ENCODE measurements at regions not wholly inside any gene's neighbourhood (a gene's known extent, or its start where the extent isn't known, plus 50 kb on each side); places are given as distances from the start of the nearest gene placed in this dataset.

- TF ChIP-seq, protein P1, sequence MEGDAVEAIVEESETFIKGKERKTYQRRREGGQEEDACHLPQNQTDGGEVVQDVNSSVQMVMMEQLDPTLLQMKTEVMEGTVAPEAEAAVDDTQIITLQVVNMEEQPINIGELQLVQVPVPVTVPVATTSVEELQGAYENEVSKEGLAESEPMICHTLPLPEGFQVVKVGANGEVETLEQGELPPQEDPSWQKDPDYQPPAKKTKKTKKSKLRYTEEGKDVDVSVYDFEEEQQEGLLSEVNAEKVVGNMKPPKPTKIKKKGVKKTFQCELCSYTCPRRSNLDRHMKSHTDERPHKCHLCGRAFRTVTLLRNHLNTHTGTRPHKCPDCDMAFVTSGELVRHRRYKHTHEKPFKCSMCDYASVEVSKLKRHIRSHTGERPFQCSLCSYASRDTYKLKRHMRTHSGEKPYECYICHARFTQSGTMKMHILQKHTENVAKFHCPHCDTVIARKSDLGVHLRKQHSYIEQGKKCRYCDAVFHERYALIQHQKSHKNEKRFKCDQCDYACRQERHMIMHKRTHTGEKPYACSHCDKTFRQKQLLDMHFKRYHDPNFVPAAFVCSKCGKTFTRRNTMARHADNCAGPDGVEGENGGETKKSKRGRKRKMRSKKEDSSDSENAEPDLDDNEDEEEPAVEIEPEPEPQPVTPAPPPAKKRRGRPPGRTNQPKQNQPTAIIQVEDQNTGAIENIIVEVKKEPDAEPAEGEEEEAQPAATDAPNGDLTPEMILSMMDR (IDR thresholded peaks at IDR 0.05): no peak
- ATAC-seq (no peak), FAIRE-seq (no peak), DNase-seq (no peak)
- H3K27ac ChIP-seq: no peak overlapping the region
- WGBS, 2 donors: 35 to 56% methylated on average over 4 of the region's 4 CpGs
- H3K27me3 ChIP-seq: no peaks in the 10 kb centered on the region
- intact Hi-C loops (cut with DNase I): no loop called here
- H3K4me3 ChIP-seq: no peak overlapping the region
- no peaks in the 10 kb centered on the region for H3K9me3 ChIP-seq
- no peaks in the 10 kb centered on the region for H3K4me1 ChIP-seq
- H3K36me3 ChIP-seq: no peaks in the 10 kb centered on the region
These were observed 479.8 kb upstream of the IMPG1 start for GRCh38 chr6:76552268-76552667.

- WGBS, 2 donors: 82 to 83% methylated on average over 4 of the region's 4 CpGs
- no peak for FAIRE-seq
- H3K4me3 ChIP-seq: no peak overlapping the region
These were observed 461.2 kb upstream of the IMPG1 start for GRCh38 chr6:76533661-76534060.

GRCh38 chr6:76532647-76533046 lies 460.2 kb upstream of the IMPG1 start:
- DNase-seq (no peak), FAIRE-seq (no peak), ATAC-seq (no peak)
- Histone ChIP-seq H3K27ac (no peak overlapping the region), H3K4me3 (no peak overlapping the region), H3K36me3 (no peaks in the 10 kb centered on the region), H3K27me3 (no peaks in the 10 kb centered on the region), H3K9me3 (no peaks in the 10 kb centered on the region), H3K4me1 (no peaks in the 10 kb centered on the region)
- TF ChIP-seq, protein P1 (IDR thresholded peaks at IDR 0.05): no peak
- intact Hi-C loops (cut with DNase I): no loop called here
- 53 to 59% methylated on average over 2 of the region's 2 CpGs for WGBS, 2 donors

More at GRCh38 chr6:76533661-76534060, 461.2 kb upstream of the IMPG1 start:
- ATAC-seq (no peak), DNase-seq (no peak)
- Histone ChIP-seq H3K27me3 (no peaks in the 10 kb centered on the region), H3K4me1 (no peaks in the 10 kb centered on the region), H3K27ac (no peak overlapping the region), H3K36me3 (no peaks in the 10 kb centered on the region), H3K9me3 (no peaks in the 10 kb centered on the region)
- TF ChIP-seq, protein P1 (IDR thresholded peaks at IDR 0.05): no peak
- intact Hi-C loops (cut with DNase I): no loop called here

GRCh38 chr6:76518443-76518842 lies 446.0 kb upstream of the IMPG1 start:
- intact Hi-C loops (cut with DNase I): no loop called here
- Histone ChIP-seq H3K4me3 (no peak overlapping the region), H3K4me1 (no peaks in the 10 kb centered on the region), H3K36me3 (no peaks in the 10 kb centered on the region), H3K27ac (no peak overlapping the region), H3K9me3 (no peaks in the 10 kb centered on the region), H3K27me3 (no peaks in the 10 kb centered on the region)
- TF ChIP-seq, protein P1 (IDR thresholded peaks at IDR 0.05): no peak
- no peak for FAIRE-seq
- ATAC-seq: no peak
- DNase-seq: no peak

DNA sequence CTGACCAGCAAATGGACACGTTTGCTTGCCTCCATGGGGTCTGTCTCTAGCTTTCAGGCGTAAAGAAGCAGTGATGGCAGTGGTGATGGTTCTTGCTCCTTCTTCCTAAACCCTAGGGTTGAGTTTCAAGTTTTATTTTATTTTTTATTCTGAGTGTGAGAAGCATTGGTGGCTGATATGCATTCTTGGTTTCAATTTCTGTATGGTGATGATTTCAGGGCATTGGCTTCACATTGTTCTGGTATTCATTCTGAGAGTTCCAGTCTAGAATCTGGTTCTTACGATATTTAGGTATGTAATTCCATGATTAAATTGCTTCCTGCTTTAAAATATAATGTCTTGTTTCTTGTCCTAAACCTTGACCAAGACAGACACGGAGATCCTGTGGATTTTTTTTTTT lies 444.5 kb upstream of the IMPG1 start:
- no peak overlapping the region for H3K4me3 ChIP-seq
- H3K27ac ChIP-seq: no peak overlapping the region
- intact Hi-C loops (cut with DNase I): no loop called here
- FAIRE-seq: no peak
- H3K4me1 ChIP-seq: no peaks in the 10 kb centered on the region
- 76 to 83% methylated on average over 4 of the region's 4 CpGs for WGBS, 2 donors
- no peaks in the 10 kb centered on the region for H3K27me3 ChIP-seq
- no peaks in the 10 kb centered on the region for H3K9me3 ChIP-seq
- TF ChIP-seq, protein P1 (IDR thresholded peaks at IDR 0.05): no peak
- no peaks in the 10 kb centered on the region for H3K36me3 ChIP-seq
- no peak for DNase-seq
- no peak for ATAC-seq
